GM21619 (cell line): ENCODE measurements at regions not wholly inside any gene's neighbourhood (a gene's known extent, or its start where the extent isn't known, plus 50 kb on each side); places are given as distances from the start of the nearest gene placed in this dataset.
"Not testable (repeated sequence)": the region's sequence is repeated elsewhere in the genome, so short reads cannot be mapped to it uniquely, and the experiment has no call there.

Experiments used
- ATAC-seq: cut with Tn5 transposase; IDR thresholded peaks from one replicate; pipeline ENCODE4 v1.9.1; 2021; ENCODE audit not compliant: unreplicated experiment

DNA sequence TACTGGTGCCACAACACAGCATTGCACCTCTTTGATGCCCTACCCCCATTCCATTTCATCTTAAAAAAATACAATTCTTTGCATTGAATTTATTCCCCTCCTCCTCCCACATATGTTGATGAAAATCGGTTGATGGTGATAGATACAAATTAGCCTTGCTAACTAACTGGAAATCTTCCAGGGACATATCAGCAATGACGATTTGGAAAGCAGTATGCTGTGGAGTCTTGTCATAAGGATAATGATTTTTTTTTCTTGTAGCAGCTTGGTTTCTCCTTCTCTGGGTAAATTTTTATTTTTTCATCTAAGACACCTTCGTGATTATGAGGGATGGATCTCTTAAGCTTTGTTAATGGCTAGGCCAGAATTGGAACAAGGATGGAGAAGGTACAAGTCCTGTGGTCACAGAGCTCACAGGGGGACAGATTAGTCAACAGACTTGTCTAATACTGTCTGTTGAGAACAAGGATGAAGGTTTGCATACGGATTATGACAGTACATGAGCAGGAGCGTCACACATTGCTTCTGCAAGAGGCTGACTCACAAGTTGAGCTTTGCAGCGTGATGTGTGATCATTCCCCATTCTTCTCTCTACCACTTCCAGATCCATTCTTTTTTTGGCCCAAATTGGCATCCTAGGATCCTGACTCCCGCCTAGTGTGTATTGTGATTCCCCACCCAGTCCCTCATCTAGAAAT is 233.1 kb upstream of the FERMT1 start:
- no peak for ATAC-seq

DNA sequence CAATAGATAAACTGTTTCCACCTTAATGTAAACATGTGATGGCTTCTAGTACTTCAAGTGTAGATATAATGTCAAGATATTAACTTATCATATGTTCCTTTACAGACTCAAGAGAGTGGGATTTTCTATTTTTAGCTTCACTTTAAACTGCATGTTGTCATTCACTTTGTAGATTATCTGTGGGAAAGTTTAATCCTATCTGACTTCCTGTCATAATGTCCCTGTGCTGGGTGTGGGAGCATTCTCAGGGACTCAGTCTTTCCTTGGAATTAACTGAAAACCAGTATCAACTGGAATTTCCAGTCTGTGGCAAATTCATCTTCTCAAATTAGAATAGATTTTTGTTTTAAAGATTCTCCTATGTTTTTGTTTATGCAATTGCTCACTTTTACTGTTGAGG is 226.1 kb upstream of the FERMT1 start:
- no peak for ATAC-seq

DNA sequence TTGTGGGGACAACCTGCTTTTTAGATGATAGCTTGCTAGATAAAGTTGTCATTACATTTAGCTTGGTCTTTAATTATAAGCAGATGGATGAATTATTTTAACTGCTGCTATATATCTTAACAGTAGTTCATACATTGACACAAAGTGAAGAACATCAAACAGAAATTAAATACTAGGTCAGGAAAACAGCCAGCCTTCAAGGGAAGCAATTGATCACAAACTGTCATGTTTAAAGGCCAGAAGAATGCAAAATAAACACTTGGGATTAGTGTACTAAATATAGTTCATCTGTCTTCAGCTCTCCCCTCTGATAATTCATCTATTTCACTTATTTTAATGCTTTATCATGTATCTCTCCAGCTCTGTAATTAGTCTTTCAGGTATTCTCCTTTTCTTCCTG is 225.1 kb upstream of the FERMT1 start:
- ATAC-seq = no peak

DNA sequence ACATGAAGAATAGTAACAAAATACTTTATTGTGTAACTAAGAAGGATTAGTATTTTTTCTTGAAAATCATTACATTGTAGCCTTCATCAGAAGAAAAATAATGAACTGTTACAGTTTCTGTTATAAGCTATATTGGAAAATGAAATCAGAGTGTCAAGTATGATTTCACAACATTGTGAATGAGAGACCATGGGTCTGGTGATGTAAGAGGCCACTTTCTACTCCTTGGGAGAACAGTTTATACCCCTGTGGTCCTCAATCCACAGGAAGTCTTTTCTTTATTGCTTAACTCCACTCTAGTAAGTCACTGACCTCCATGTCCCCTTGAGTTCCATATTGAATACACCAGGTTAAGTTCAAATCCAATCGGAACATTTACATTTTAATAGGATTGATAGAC is 218.7 kb upstream of the FERMT1 start:
- ATAC-seq = no peak

DNA sequence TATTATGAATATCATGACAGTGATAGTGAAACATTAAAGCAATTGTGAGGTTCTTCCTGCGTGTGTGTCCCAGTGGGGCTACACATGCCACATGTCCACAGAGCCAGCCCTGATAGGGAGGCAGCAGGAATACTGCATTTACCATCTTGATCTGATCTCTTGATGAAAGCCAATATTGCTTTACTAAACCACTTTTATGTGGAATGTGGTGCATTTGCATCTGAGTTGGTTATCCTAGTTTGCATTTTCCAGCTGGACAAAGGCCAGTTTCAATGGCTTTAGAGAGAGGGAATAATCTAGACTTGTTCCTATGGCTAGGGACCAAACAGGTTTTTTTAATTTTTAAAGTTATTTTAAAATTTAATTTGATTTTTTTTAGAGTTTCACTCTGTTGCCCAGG is 216.3 kb upstream of the FERMT1 start:
- no peak for ATAC-seq

DNA sequence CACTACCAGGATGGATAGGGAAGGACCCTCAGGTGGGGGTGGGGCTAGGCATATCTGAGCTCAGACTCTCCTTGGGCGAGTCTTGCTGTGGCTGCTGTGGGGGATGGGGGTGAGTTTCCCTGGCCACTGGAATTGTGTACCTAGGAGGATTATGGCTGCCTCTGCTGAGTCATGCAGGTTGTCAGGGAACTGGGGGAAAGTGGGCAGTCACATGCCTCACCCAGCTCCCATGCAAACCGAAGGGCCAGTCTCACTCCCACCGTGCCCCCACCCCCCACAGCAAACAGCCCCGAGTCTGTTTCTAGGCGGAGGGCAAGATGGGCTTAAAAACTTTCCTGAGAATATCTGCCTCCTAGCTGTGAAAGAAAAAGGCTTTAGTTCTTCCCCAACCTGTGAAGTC is 210.3 kb upstream of the FERMT1 start:
- ATAC-seq = no peak

DNA sequence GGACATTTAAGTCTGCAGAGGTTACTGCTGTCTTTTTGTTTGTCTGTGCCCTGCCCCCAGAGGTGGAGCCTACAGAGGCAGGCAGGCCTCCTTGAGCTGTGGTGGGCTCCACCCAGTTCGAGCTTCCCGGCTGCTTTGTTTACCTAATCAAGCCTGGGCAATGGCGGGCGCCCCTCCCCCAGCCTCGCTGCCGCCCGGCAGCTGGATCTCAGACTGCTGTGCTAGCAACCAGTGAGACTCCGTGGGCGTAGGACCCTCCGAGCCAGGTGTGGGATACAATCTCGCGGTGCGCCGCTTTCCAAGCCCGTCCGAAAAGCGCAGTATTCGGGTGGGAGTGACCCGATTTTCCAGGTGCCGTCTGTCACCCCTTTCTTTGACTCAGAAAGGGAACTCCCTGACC is 198.4 kb upstream of the FERMT1 start:
- not testable (repeated sequence) for ATAC-seq

DNA sequence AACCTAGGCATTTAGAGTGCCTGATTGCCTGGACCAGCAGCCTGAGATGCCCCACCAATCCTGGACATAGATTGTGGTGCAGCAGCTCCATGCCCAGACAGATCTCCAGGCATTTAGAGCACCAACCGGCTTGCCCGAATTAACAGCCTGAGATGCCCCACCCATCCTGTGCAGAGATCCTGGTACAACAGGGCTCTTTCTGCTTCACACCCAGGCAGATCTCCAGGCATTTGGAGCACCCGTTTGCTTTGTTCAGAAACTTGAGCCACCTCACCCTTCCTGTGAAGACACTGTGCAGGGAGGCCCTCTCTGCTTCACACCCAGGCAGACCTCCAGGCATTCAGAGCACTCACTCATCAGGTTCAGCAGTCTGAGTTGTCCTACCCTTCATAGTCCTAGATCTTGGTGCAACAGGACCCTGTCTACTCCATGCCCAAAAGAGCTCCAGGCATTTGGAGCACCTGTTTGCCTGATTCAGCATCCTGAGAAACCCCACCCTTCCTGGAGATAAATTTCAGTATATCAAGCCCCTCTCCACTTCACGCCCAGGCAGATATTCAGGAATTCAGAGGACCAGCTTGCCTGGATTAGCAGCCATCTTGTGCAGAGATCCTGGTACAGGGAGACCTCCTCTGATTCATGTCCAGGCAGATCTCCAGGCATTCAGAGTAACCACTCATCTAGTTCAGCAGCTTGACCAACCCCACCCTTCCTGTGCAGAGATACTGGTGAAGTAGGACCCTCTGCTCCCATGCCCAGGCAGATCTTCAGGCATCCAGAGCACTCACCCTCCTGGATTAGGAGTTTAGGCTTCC is 189.2 kb upstream of the FERMT1 start:
- ATAC-seq = no peak

DNA sequence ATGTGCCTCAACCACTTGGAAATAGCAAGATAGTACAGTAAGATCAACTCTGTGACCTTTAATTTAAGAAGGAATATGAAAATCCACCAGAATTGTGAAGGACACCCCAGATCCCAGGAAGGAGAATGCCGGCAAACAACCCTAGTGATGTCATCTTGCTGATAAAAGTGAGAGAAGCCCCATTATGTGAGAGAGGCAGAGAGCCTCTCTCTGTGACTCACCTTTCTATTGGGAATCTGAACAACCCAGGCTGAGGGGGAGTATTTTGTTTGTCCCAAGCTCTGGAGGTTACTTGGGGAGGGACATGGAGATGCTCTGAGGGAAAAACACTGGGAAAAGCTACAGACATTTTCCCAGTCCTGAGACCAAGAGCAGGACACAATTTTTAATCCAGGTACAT is 188.3 kb upstream of the FERMT1 start:
- no peak for ATAC-seq

DNA sequence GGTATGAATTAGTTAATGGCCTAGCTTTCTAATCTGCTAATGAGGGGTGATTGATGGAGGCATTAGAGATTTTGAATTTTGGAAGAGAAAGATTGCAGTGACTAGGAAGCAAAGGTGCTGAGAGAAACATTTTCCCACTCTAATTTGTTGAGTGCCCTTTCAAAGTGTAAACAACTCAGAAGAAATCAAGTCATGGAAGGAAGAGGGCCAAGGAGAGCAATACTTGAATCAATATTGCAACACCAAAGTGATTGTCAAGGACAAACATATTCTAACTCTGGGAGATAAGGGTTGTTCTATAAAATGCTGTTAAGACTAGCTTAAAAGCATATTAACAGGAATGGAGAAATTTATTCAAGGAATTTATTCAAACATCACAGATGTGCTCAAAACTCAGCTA is 182.7 kb upstream of the FERMT1 start:
- ATAC-seq = no peak

DNA sequence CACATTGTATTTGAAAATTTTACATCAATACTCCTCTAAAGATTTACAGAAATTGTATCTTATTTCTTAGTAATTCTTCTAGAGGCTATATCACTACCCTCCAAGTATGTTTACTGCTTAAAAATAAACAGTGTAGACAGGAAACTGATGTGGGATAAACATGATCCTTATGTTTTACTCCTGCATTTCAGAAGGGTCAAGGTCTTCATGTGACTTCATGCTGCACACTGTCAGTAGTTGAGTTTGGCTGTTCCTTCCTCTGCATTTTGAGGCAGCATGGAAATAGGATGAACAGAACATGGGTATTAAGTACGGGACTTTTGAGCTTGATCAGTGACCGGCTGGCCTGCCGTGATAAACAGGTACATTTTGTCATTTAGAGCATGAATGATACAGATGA is 179.2 kb upstream of the FERMT1 start:
- ATAC-seq = no peak

DNA sequence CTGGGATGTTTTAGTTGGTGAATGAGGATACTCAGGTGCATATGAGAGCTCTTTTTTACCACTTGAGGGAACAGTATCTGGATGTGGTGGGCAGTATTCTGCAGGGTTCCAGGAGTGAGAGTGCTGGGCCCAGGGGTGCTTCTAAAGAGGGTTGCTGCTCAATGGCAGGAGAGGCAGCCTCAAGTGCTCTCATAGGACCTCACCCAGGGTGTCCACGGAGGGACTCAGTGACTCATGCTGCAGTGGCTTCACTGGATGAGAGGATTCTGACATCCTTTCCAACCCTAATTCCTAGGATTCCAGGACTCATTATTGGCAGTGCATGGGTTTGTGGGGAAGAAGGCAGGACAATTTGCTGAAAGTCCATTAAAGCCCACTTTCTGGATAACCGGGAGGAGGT is 176.6 kb upstream of the FERMT1 start:
- ATAC-seq = no peak

DNA sequence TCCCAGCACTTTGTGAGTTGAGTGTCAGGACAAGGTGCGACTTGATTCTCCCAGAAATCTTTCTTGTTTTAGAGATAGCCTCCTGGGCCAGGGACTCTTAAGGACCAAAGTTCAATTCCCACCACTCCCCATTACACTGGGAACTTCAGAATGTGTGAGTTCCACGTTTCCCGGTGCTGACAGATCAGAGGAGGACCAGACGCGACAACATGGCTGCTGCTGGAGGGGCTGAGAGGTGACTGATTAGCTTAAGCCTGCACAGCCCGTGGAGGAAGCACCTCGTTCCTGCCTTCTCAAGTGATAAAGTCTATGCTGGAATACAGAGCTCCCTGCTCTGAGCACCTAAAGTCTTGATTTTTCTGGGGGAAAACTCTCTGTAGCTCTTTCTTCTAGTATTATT is 175.2 kb upstream of the FERMT1 start:
- ATAC-seq = no peak

DNA sequence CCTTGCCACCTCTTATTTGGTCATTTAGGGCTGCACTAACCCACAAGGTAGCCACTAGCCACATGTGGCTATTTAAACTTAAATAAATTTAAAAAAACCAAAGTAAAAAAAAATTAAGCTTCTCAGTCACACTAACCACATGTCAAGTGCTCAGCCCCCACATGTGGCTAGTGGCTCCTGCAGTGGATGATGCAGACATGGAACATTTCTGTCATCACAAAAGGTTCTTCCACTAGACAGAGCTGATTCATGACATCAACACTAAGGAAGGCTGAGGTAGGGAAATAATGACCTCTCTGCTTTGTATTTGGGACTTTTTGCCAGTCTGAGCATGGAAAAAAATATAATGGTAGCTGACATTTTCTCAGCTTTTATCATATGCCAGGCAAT is 173.0 kb upstream of the FERMT1 start:
- no peak for ATAC-seq

DNA sequence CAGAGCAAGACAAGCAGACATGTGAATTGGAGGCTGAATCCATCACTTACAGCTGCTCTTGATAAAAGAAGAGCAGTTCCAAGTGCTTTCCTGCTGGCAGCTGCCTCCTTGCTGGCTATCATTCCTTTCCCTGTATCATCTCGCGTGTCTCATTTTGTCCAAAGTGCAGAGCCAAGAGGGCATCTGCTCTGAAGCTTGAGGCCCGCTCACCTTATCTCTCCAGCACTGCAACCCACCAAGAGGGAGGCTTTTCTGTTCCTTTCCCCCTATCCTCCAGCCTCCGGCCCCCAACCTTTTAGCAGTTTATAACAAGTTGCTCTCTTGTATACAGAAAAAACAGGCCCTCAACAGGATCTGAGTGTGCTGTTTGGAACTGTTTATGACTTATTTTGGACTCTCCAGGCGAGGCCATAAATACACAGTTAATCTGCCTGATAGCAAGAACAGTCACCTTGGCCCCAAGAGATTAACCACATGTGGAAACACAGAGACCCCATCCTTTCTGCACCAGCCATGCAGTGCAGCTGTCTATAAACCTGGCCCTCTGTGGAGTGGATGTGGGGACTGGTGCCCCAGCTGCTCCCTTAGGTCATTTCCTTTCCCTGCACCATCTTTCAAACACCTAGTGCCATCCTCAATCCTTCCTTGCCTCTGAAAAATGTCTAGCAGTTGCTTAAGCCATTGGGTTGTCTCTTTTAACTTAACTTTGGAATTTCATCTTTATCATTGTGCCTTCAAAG is 172.5 kb upstream of the FERMT1 start:
- ATAC-seq = no peak

DNA sequence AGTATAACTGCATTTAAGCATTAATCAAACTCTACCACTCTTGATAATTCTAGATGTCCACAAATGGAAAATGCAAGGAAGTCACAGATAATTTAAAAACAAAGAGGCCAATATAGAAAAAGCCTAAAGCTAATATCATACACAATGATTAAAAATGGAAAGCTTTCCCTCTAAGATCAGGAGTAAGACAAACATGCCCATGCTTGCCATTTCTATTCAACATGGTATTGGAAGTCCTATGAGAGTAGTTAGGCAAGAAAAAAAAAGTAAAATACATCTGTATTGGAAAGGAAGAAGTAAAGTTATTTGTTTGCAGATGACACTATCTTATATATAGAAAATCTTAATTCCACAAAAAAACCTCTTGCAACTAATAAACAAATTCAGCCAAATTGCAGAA is 164.6 kb upstream of the FERMT1 start:
- no peak for ATAC-seq

DNA sequence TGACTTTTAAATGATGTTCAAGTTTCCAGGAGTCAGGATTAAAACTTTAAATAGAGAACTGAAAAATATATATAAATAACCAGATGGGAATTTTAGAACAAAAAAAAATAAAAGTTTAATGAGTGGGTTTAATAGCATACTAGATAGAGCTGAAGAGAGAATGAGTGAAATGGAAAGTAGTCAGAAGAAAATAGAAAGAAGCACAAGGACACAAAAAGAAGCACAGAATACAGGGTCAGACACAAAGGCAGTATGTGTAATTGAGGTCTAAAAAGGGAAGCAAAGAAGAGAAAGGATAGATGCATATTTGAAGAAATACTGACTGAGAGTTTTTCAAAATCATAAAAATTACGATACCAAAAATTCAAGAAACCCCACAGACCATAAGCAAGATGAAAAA is 159.8 kb upstream of the FERMT1 start:
- ATAC-seq = no peak

DNA sequence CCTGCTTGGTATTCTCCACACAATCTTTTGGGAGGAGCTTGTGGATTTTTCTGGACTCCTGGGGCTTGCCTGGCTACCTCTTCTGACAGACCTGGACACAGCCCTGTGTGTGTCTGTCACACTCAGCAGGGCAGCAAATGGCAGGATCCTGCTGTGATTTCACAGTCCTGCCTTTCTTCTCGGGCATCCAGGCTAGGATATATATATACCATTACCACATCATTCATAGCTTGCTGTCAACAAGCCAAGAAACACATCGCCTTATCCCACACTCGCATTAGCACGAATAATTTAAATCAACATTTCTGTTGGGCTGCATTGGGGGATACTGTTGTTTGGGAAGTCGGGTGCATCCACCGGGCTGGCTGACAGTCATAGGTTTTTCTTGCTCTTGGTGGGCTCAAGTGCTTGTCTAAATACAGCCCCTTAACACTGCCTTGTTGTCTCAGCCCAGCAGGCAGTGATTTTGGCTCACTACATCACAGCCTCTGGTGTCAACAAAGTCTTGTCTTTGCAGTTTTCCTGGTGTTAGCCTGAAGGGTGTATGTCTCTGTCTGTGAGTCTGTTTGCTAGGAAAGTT is 154.9 kb upstream of the FERMT1 start:
- no peak for ATAC-seq

DNA sequence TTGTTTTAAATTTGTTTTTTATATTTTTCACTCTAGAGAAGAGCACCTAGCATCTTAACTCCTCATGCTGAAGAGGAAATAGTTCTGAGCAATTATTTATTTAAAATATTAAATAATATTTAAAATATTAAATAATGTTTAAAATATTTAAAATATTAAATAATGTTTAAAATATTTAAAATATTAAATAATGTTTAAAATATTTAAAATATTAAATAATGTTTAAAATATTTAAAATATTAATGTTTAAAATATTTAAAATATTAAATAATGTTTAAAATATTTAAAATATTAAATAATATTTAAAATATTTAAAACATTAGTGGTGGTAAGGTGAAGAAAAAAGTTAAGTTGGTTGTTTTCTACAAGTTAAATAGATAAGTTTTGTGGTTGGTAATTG is 147.6 kb upstream of the FERMT1 start:
- not testable (repeated sequence) for ATAC-seq

DNA sequence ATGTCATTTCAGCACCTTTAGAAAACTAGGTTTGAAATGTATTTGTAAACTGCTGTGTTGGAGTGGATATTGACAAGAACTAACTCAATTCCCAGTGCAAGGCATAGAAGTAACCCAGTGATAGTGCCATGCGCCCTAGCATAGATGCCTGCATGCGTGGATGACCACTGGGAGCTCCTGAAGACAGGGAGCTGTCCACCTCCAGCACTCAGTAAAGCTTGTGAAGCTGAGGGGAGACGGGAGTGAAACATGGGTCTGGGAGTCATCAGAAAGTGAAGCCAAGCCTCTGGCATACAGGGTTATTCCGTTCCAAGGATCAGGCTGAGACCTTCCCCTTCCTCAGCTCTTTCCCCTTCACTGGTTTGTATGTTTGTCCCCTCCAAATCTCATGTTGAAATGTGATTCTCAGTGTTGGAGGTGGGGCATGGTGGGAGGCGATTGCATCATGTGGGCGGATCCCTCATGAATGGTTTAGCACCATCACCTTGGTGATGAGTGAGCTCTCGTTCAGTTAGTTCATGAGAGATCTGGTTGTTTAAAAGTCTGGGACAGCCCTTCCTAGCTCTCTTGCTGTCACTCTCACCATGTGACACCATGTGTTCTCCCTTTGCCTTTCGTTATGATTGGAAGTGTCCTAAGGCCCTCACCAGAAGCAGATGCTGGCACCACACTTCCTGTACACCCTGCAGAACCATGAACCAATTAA is 146.5 kb upstream of the FERMT1 start:
- no peak for ATAC-seq
